GM18861 (cell line): ENCODE measurements at regions not wholly inside any gene's neighbourhood (a gene's known extent, or its start where the extent isn't known, plus 50 kb on each side); places are given as distances from the start of the nearest gene placed in this dataset.
"Not testable (repeated sequence)": the region's sequence is repeated elsewhere in the genome, so short reads cannot be mapped to it uniquely, and the experiment has no call there.

Source experiments
- ATAC-seq: cut with Tn5 transposase; IDR thresholded peaks from one replicate; pipeline ENCODE4 v1.9.1; 2021; ENCODE audit not compliant: unreplicated experiment

DNA sequence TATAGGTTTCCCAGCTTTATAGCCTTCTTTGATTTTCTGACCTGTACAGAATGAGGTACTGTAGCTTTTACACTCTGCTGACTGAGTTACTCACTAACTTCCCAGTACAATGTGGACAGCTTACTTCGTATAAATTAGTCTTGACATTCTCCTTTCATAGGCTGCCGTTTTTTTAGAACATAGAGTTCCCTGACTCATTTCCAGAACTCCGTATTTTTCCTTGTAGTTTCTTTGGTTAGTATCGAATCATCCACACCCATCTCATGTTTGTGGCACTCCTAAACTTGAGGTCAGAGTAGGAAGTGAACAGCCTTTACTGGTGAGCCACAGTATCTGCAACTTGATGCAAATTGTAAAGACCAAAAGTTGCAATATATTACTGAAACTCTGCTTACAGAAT lies 303.9 kb downstream of the SLITRK5 start:
- ATAC-seq: no peak

DNA sequence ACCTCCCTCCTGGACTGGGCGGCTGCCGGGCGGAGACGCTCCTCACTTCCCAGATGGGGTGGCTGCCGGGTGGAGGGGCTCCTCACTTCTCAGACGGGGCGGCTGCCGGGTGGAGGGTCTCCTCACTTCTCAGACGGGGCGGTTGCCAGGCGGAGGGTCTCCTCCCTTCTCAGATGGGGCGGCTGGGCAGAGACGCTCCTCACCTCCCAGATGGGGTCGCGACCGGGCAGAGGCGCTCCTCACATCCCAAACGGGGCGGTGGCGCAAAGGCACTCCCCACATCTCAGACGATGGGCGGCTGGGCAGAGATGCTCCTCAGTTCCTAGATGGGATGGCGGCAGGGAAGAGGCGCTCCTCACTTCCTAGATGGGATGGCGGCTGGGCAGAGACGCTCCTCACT lies 305.5 kb downstream of the SLITRK5 start:
- not testable (repeated sequence) for ATAC-seq

DNA sequence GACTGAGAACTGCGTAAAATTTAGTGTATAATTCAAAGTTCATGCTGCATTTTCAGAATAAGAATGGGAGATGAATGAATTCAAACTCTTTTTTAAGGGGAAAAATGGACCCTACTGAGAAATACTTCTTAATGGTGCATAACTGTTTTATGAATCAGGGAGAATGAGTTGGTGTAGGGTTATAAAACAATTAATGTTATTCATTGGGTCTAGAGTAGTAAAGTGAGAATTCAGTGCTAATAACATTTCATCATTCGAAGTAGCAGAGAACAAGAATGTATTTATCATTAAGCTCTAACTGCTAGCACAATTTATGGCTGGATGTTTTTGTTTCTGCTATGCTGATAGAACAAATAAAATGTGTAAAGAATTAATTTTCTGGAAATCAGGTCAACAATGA lies 310.2 kb downstream of the SLITRK5 start:
- ATAC-seq: no peak

DNA sequence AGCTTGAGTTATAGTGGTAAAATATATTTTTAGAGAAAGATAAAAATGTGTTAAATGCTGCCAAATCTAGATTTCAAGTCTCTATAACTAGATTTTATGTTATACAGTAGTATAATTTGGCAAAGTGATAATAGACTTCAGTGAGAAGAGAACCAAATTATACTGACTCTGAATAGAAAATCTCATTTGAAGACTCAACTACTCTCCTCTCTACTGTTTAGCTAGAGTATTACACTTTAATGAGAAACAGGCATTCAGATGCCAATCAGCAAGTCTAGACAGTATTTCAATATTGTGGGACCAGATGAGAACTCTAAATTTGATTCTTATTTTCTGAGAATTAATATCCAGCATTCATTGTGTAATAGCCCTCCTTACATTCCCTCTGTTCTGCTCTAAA lies 311.2 kb downstream of the SLITRK5 start:
- no peak for ATAC-seq

DNA sequence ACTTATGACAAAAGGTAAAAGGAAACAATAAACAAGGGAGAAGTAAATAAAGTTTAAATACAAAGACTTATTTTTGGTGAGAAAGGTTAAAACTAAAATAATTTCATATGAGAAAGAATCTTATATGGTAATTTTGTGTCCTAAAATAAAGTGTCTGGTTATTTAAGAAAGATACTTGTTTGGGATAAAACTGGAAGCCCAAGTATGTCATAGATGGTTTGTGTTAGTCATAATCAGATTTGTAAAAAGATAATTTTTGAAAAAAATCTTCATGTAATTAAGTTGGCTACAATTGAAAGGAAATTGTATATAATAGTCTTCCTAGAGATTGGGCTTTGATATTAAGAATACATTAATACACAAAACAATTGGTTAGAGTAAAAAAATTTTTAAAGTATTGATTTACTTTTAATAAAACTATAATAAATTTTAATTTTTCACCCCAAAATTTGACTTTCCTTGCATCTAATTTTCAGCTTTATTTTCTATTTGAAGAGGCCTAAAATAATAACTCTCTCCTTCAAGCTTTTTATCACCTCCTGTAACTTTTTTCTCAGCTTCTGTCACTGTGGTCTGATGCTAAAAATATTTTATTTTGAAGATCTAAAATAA lies 315.6 kb downstream of the SLITRK5 start:
- ATAC-seq: no peak

DNA sequence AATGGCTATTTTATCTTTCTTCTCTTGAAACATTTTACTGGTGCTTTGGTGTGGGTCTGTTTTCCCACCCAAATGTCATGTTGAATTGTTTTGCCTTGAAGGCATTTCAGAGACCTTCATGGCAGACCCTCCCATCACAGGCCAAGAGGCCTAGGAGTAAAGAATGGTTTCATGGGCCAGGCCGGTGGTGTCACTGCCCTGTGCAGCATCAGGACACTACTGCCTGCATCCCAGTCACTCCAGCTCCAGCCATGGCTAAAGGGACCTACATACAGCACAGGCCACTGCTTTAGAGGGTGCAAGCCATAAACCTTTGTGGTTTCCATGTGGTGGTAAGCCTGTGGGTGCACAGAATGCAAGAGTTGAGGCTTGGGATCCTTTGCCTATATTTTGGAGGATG lies 326.9 kb downstream of the SLITRK5 start:
- ATAC-seq: no peak

DNA sequence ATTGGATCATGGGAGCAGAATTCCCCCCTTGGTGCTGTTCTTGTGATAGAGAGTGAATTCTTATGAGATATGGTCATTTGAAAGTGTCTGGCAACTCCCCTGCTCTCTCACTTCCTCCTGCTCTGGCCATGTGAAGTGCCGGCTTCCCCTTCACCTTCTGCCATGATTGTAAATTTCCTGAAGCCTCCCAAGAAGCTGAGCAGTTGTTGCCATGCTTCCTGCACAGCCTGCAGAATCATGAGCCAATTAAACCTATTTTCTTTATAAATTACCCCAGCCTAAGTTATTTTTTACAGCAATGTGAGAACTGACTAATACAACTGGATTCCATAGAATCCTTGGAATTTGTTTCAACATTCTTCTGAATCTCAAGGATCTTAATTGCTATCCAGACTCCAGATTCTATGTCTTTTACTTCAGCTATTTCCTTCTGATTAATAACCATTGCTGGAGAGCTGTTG lies 328.1 kb downstream of the SLITRK5 start:
- ATAC-seq: no peak

DNA sequence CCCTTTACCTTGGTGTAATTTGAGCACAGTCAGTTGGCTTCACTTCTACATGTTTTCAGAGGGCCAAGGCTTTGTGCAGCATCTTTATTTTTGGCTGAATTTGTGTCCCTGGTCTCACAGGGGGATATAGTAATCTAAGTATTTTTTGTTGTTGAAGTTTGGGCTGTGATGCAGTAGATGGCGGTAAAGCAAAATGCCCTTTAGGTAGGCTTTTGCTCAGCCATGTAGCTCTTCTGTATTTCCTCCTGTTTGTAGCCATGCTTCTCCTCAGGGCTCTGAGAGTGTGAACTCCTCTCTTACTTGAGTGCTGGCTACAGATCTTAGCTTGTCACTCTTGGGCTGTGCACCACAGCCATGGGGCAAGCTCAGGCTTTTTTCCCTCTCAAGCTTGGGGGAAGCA lies 328.6 kb downstream of the SLITRK5 start:
- ATAC-seq: no peak

DNA sequence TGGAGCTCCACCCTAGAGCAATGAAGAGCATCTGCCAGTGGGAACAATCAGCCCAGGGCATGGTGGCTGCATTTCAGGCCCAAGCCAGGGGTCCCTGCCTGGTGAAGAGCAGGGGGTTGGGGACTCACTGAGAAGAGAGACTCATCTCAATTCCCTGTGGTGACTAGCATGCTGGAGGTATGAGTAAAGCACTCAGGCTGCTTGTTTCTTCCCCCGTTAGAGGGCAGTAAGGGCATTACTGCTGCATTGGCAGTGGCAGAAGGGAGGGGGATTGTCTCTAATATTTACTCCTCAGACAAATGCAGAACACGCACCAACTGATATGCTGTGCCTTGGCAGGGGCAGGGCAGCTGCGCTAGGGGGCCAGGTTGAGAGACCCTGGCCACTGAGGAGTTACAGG lies 329.1 kb downstream of the SLITRK5 start:
- no peak for ATAC-seq

DNA sequence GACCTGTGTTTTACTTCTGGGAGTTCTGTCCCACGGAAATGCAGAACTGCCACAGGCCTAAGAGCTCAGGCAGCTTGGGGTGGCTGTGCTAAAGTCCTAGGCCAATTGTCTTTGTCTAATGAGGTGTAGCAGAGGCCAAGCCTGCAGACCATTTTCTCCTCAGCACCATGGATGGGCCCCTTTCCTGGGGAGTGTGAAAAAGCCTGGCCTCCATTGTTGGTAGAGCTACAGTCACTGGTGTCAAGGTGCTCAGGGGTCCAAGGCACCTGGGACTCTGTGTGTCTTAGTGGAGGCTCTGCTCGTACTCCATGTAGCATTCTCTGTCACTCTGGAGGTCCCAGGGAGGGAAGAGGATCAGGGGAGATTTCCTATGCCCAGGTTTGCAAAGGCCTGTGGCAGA lies 329.6 kb downstream of the SLITRK5 start:
- no peak for ATAC-seq

DNA sequence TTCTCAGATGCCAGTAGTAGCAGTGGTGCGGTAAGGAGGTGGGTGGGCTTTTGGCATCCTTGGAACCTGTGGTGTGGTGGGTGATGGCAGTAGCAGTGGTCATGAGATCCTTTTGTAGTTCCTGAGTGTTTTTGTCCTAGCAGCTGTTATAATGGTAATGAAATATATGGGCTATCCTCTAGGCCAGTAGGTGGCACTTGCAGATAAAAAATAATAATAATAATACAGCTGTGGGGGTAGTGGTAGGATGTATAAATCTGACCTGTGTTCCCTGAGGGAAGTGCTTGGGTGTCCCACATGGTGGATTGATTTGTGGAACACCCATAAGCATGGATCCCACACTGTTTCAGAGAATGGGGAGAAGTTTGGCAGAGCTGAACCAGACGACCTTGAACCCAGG lies 334.0 kb downstream of the SLITRK5 start:
- ATAC-seq: no peak

DNA sequence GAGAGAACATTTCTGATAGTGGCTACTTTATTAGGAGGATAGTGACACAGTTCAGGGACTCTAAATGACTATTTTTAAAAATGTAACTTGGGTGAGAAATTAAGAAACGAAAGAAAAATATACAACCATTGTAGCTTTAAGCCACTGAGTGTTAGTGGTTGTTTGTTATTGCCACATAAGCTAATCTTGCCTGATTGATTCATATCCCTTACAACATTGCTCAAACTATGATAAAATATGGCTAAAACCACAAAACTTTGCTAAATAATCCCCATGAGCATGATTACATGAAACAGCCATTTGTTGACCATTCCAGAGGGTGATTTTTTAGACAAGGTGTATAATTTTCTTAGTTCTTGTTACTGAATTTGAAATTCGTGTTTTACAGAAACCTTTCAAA lies 343.4 kb downstream of the SLITRK5 start:
- ATAC-seq: no peak

DNA sequence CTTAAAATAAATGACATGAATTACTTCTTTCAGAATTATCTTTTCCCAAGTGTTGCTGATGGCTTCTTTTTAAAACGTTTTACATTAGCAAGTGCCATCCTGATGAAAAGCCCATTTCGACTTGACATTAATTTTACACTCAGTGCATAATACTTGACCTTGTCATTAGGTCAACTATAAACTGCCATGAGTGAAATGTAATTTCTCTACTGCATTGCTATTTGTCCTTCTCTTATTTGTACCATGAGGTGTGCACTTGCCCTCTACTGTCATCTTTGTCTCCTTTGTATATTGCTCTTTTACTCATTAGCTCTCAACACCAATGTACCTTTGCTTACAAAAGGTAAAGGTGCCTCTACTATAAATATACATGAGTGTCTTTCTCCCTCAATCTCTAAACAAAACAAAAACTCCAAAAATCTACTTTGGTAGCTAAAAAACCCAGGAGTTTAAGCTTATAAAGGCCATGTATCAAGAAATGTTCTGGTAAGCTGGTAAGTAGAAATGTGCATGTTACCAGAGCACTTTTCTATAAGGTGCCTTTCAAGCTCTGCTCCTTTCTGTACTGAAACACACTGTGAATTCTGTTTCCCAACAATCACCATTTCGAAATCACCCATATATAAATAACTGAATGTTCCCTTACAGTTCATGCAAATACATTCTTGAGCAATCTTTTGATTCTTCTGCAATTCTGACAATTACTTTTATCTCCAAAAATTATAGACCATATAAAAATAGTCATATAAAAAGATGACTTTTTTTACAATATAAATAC lies 351.4 kb downstream of the SLITRK5 start:
- ATAC-seq: no peak

DNA sequence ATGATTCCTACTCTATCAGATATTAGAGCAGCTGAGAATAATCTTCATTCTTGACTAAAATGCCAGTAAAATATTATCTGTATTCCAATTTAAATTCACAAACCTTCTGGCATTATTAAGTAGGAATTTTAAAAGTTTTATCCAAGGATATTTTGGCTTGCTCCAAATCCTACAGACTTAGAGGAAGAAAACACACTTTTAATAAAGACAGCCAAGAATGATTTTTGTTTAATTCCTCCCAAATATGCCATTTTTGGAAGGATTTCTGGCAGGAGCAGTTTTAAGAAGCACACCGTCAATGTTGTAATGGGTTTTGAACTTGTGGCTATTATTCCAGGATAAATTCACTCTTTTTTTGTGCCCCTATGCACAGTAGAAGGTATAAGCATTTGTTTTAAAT lies 355.1 kb downstream of the SLITRK5 start:
- ATAC-seq: no peak

DNA sequence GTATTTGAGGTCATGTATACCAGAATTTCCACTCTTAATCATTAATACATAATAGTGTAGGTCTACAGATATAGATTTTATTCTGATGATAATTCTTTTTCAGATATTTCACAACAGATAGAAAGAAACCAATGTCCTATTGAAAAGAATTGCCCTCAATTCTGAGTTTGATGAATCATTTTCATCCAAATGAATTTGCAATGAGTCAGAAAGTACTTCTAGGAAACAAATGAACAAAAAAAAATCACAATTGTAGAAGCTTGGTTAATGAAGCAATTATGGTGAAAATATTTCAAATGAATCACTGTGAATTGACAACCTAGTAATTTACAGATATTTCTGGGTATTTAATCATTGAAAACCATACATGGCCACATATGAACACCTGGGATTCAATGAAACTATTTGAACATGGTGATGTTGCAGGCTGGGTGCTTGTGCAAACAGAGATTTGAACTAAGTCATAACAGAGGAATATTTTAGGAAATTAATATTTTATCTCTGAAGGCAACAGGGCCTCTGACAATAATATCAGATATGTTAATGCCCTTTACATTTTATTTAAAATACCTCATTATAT lies 360.9 kb downstream of the SLITRK5 start:
- ATAC-seq: no peak

DNA sequence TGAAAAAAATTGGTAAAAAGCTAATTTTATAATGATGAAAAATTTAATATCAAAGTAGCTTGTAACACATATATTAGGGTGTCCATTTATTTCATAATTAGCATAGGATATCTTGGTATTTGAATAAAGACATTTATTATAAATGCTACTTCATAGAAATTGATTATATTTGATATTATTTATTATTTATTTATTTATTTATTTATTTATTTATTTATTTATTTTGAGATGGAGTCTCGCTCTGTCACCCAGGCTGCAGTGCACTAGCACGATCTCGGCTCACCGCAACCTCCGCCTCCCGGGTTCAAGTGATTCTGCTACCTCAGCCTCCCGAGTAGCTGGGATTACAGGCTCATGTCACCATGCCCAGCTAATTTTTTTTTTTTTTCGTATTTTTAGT lies 365.0 kb downstream of the SLITRK5 start:
- ATAC-seq: not testable (repeated sequence)

DNA sequence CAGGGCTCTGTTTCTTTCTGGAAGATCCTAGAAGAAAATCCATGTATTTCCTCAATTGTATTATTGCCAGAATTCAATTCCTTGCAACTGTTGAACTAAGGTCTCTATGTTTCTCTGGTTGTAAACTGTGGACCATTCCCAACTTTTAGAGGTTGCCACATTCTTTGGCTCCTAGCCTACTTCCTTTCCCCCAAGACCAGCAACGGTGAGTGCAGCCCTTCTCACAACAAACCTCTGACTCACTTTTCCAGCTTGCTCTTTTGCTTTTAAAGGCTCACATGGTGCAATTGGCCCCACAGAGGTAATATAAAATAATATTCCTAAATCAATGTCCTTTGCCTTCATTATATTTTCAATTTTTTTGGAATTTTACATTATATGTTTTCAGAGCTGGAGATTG lies 371.3 kb downstream of the SLITRK5 start:
- ATAC-seq: no peak

DNA sequence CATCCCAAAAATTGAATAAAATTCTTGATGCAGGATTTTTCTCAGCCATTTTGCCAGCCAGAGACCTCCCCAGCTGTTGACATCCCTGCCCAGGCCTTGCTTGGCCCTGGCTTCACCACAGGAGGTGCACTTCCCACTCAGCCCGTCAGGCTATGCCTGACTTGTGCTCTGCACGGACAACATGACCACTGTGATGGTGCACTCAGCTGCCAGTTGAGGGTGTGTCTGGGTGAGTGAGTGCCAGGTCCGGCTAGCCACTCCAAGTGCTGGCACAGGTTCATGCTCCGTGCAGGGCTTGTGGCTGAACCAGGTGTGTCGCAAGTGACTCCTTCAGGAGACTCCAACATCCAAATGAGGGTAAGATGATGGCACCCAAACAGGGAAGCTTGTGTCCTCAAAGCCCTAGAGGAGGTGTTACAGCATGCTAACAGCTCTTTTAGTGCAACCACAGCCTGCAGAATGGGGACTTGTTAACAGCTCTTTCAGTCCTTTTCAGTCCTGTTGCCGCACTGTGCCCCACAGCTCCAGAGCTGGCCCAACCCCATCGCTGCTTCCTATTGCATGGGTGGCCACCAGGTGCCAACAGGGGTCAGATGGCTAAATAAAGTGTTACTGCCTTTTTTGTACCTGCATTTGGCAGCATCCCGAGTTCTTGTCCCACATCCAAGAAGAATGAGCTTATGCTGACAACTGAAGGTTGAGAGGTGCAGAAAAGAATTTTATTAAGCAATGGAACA lies 380.7 kb downstream of the SLITRK5 start:
- ATAC-seq: no peak

DNA sequence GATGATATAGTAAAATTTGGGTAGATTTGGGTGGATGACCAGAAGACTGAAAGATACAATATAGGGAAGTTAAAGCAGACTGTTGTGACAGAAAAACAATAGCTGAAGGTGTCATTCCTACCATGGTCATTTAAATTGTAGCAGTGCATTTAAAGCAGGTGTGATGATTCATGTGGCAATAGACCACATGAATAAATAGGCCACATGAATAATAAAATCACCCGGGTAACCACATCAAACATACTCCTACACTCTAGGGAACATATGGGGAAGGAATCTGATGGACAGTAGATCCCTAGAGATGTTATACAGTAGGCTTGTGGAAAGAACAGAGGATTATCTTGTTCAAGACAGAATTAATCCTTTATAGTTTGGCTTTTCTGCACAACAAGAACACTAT lies 392.6 kb downstream of the SLITRK5 start:
- no peak for ATAC-seq

DNA sequence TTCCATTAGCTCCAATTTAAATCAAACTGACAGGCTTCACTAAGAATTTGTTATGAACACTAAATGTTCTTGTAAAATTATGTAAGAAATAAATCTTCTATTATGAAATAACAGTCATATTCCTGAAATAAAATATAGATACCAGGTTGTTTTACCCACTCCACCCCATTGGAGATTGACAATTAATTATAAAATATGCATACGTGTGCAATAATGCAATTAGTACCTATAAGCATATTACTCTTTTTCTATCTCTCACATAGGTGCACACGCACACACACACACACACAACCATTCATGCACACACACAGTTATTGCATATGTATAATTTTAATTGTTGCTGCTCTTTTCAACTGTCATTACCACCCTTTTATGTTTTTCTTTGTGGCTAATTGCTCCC lies 395.7 kb downstream of the SLITRK5 start:
- ATAC-seq: no peak

DNA sequence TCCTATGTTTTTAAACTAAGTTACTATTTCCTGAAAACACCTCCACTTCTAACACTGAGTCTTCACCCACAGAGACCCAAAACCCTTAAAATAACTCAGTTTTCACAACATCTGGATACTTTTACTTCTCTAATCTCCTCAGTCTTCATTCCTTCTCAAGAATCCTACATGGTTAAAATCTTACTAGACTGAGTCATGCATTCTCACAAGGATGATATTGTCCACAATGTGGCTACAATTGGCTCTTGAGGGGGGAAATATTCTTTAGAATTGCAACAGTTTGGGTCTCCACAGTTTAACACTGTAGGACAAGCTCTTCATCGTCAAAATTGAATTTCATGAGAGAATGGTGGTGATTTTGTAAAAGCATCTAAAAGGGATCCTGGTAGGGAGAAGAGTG lies 397.1 kb downstream of the SLITRK5 start:
- ATAC-seq: no peak

DNA sequence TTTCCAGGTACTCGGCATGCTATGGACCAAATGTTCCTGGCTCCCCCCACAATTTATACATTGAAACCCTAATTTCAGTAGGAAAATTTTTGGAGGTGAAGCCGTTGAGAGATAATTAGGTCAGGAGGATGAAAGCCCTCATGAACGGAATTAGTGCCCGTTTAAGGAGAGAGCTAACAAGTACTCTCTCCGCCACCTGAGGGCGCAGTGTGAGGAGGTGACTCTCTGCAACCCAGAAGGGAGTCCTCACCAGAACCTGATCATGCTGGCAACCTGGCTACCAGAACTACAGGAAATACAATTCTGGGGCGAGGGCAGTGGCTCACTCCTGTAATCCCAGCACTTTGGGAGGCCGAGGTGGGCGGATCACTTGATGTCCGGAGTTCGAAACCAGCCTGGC lies 397.8 kb downstream of the SLITRK5 start:
- ATAC-seq: no peak
